ENCODE measurements at regions not wholly inside any gene's neighbourhood (a gene's known extent, or its start where the extent isn't known, plus 50 kb on each side); places are given as distances from the start of the nearest gene placed in this dataset.
A peak's percentile ranks its signal among the peaks of the same experiment; 100 is the strongest.

DNA sequence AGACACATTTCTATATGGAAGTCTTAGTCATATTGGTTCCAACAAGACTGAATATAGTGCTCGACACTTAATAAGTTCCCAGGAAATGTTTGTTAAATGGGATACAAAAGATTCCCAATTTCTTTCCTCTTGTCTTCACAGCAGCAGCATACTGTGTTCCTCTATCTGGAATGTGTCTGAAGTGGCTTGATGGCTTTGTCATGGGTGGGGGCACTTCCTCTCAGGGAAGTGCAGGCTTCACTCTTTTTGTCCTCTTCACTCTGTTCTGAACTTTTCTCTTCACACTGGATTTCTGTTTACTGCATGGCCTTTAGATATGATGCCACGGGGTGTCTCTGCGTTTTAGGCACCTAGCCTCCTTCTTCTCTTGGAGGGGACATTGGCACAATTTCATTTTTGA, 127.7 kb upstream of the C9orf72 start:
- H3K27me3 Mint-ChIP-seq (ENCODE audit: unreplicated experiment) = no peaks in the 10 kb centered on the region
- H3K9me3 Mint-ChIP-seq (ENCODE audit: unreplicated experiment) = no peaks in the 10 kb centered on the region
- H3K36me3 Mint-ChIP-seq (ENCODE audit: unreplicated experiment) = no peaks in the 10 kb centered on the region
- DNase-seq = no peak
- H3K27ac Mint-ChIP-seq (ENCODE audit: unreplicated experiment) = no peak overlapping the region
- TF ChIP-seq, protein P1, sequence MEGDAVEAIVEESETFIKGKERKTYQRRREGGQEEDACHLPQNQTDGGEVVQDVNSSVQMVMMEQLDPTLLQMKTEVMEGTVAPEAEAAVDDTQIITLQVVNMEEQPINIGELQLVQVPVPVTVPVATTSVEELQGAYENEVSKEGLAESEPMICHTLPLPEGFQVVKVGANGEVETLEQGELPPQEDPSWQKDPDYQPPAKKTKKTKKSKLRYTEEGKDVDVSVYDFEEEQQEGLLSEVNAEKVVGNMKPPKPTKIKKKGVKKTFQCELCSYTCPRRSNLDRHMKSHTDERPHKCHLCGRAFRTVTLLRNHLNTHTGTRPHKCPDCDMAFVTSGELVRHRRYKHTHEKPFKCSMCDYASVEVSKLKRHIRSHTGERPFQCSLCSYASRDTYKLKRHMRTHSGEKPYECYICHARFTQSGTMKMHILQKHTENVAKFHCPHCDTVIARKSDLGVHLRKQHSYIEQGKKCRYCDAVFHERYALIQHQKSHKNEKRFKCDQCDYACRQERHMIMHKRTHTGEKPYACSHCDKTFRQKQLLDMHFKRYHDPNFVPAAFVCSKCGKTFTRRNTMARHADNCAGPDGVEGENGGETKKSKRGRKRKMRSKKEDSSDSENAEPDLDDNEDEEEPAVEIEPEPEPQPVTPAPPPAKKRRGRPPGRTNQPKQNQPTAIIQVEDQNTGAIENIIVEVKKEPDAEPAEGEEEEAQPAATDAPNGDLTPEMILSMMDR (IDR thresholded peaks at IDR 0.05; ENCODE audit: partially characterized antibody, unreplicated experiment) = no peak
- H3K4me1 Mint-ChIP-seq (ENCODE audit: low read depth, unreplicated experiment) = peaks cover 26% of the 10 kb centered on the region
- H3K4me3 Mint-ChIP-seq (ENCODE audit: unreplicated experiment) = no peak overlapping the region

DNA sequence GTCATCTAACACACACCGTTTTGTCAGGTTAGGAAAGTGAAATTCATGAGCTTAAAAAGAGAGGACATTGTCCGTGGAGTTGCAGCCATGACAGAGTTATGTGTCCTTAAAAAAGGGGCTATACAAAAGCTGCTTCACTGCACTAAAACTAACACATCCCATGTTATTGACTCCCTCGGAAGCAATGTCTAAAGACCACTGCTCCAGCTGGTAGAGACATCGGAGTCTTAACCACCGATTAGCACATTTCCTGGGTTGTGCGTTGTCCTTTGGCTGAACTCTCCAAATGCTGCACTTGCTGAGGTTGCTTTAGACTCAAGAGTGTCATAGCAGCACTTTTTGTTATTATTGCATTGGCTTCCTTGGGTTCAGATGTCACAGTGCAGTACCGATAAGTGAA, 128.3 kb upstream of the C9orf72 start:
- TF ChIP-seq, protein P1 (IDR thresholded peaks at IDR 0.05; ENCODE audit: partially characterized antibody, unreplicated experiment) = no peak
- H3K27ac Mint-ChIP-seq (ENCODE audit: unreplicated experiment) = no peak overlapping the region
- no peaks in the 10 kb centered on the region for H3K36me3 Mint-ChIP-seq (ENCODE audit: unreplicated experiment)
- no peak for DNase-seq
- peaks cover 28% of the 10 kb centered on the region for H3K4me1 Mint-ChIP-seq (ENCODE audit: low read depth, unreplicated experiment)
- no peak overlapping the region for H3K4me3 Mint-ChIP-seq (ENCODE audit: unreplicated experiment)
- H3K27me3 Mint-ChIP-seq (ENCODE audit: unreplicated experiment) = no peaks in the 10 kb centered on the region
- H3K9me3 Mint-ChIP-seq (ENCODE audit: unreplicated experiment) = no peaks in the 10 kb centered on the region

DNA sequence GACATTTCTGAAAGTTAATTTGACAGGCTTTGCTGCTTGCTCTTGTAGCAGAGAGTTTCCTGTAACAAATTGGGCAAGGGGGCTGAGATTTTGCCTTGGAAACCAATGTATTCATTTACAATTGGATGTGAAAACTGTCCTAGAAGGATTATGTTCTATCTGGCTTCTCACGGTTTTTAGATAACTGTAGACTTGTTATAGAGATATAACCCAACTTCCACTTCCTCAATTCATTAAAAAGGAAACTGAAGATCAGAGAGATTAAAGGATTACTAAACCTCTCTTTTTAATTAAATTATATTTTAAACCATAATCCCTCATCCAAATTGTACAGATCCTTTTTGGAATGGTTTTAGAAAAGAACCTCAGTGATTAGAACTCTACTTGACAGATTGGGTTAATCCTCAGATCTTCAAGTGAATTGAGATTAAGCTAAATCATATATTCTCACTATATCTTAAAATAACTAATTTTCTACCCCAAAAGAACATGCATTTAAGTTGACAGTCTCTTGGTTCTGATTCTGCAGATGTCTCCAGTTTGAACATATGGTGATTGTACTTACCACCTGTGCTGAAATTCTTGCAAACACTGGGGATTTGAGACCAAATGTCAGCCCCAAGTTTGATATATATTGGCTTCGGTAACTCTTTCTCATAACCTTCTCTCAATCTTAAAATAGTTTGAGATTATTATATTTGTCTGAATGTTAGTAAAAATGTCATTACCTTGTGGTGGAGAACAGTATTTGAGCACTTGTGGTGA, 130.1 kb upstream of the C9orf72 start:
- no peak overlapping the region for H3K4me3 Mint-ChIP-seq (ENCODE audit: unreplicated experiment)
- H3K27ac Mint-ChIP-seq (ENCODE audit: unreplicated experiment) = peak overlapping the region; percentile 36
- peaks cover 28% of the 10 kb centered on the region for H3K4me1 Mint-ChIP-seq (ENCODE audit: low read depth, unreplicated experiment)
- H3K9me3 Mint-ChIP-seq (ENCODE audit: unreplicated experiment) = no peaks in the 10 kb centered on the region
- TF ChIP-seq, protein P1 (IDR thresholded peaks at IDR 0.05; ENCODE audit: partially characterized antibody, unreplicated experiment) = no peak
- no peak for DNase-seq
- no peaks in the 10 kb centered on the region for H3K27me3 Mint-ChIP-seq (ENCODE audit: unreplicated experiment)
- no peaks in the 10 kb centered on the region for H3K36me3 Mint-ChIP-seq (ENCODE audit: unreplicated experiment)

DNA sequence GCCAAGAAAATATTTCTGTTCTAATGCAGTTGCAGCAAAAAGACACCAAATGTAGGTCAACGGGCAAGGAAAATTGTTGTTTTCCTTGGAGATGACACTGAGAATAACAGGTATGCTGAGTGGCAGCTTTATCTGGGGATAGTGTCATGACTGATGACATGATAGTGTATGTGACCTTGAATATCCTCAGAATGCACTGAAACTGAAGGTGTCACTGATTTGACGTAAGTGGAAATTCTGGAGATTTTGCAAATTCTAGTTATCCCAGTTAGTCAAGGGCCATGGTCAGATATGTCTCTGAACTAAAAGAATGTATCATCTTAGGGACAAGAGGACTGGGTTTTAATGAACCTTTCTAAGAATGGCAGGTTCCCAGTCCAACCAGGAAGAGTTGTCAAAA, 138.0 kb upstream of the C9orf72 start:
- Mint-ChIP-seq H3K4me1 (ENCODE audit: low read depth, unreplicated experiment) (peaks cover 25% of the 10 kb centered on the region), H3K36me3 (ENCODE audit: unreplicated experiment) (no peaks in the 10 kb centered on the region), H3K9me3 (ENCODE audit: unreplicated experiment) (no peaks in the 10 kb centered on the region), H3K4me3 (ENCODE audit: unreplicated experiment) (no peak overlapping the region), H3K27ac (ENCODE audit: unreplicated experiment) (no peak overlapping the region), H3K27me3 (ENCODE audit: unreplicated experiment) (peaks cover 2% of the 10 kb centered on the region)
- no peak for DNase-seq
- TF ChIP-seq, protein P1 (IDR thresholded peaks at IDR 0.05; ENCODE audit: partially characterized antibody, unreplicated experiment) = no peak

DNA sequence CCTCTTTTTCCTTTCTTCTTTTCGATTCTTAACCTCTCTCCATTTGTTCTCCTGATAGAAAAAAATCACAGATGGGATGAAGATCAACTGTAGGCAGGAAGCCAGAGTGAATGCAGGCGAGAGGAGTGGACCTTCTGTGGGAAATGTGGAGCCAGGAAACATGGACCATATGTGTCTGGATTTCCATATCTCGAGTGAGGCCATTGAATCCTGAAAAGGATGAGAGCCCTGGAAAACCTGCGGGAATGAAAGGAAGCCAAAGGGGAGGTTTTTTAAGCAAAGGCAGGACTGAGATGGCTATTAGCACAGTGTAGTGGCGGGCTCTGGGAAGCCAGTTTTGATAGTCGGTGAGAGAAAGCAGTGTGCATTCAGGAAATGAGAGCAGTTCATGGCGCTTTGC, 139.5 kb upstream of the C9orf72 start:
- Mint-ChIP-seq H3K27ac (ENCODE audit: unreplicated experiment) (no peak overlapping the region), H3K27me3 (ENCODE audit: unreplicated experiment) (peaks cover 2% of the 10 kb centered on the region), H3K4me1 (ENCODE audit: low read depth, unreplicated experiment) (peaks cover 25% of the 10 kb centered on the region), H3K9me3 (ENCODE audit: unreplicated experiment) (no peaks in the 10 kb centered on the region), H3K4me3 (ENCODE audit: unreplicated experiment) (no peak overlapping the region), H3K36me3 (ENCODE audit: unreplicated experiment) (no peaks in the 10 kb centered on the region)
- DNase-seq = no peak
- TF ChIP-seq, protein P1 (IDR thresholded peaks at IDR 0.05; ENCODE audit: partially characterized antibody, unreplicated experiment) = no peak
